ENCODE measurements at regions not wholly inside any gene's neighbourhood (a gene's known extent, or its start where the extent isn't known, plus 50 kb on each side); places are given as distances from the start of the nearest gene placed in this dataset.

- no peak for TF ChIP-seq EZH2 (IDR thresholded peaks at IDR 0.05; ENCODE audit: insufficient read depth, poor library complexity, severe bottlenecking)
- TF ChIP-seq EZH2phosphoT487 (IDR thresholded peaks at IDR 0.05; ENCODE audit: insufficient read depth, low read depth), result no peak
Measured at GRCh38 chr10:29853913-29854312, 205.5 kb downstream of the JCAD start.

Measured in GM23248 (cell line).